Lung (tissue), 11 donors: ENCODE measurements at regions not wholly inside any gene's neighbourhood (a gene's known extent, or its start where the extent isn't known, plus 50 kb on each side); places are given as distances from the start of the nearest gene placed in this dataset.

Experiments used
- ATAC-seq: fragments of 200-7000 bp; cut with Tn5 transposase; one replicate; pipeline ENCODE4 v1.9.1; 2020; ENCODE audit warnings: moderate number of reproducible peaks; ENCODE audit not compliant: insufficient read depth, low FRiP score
- DNase-seq, 3 donors: peaks; one replicate each; pipeline ENCODE4 v3.0.0-alpha.2; 2013 to 2017
- H3K27ac ChIP-seq, 2 donors: one replicate each; pipeline ENCODE4 v1.5.1; 2013; ENCODE audit warnings: mild to moderate bottlenecking in 2 of 2, moderate library complexity in 2 of 2, control low read depth in 1 of 2, inconsistent platforms in 1 of 2, low read depth in 1 of 2, low read length in 1 of 2
- H3K27me3 ChIP-seq, 3 donors: one replicate each; pipeline ENCODE4 v1.5.1; 2013; ENCODE audit warnings: low read length in 2 of 3; ENCODE audit not compliant: control insufficient read depth in 3 of 3, insufficient read depth in 3 of 3
- H3K36me3 ChIP-seq, 4 donors: one replicate each; pipeline ENCODE4 v1.5.1; 2013; ENCODE audit warnings: low read length in 4 of 4, mild to moderate bottlenecking in 1 of 4, moderate library complexity in 1 of 4; ENCODE audit not compliant: control insufficient read depth in 4 of 4, insufficient read depth in 4 of 4
- H3K4me1 ChIP-seq, 5 donors: one replicate each; pipeline ENCODE4 v1.5.1; 2013; ENCODE audit warnings: low read length in 5 of 5, mild to moderate bottlenecking in 2 of 5, moderate library complexity in 1 of 5; ENCODE audit not compliant: control insufficient read depth in 5 of 5, insufficient read depth in 5 of 5
- H3K4me3 ChIP-seq: one replicate; pipeline ENCODE4 v1.5.1; 2013; ENCODE audit warnings: mild to moderate bottlenecking, control low read depth, moderate library complexity
- H3K9ac ChIP-seq, 2 donors: one replicate each; pipeline ENCODE4 v1.5.1; 2013; ENCODE audit warnings: low read length in 2 of 2, control low read depth in 1 of 2; ENCODE audit not compliant: insufficient read depth in 1 of 2
- H3K9me3 ChIP-seq, 4 donors: one replicate each; pipeline ENCODE4 v1.5.1; 2013; ENCODE audit warnings: low read length in 3 of 4, mild to moderate bottlenecking in 1 of 4, moderate library complexity in 1 of 4; ENCODE audit not compliant: control insufficient read depth in 4 of 4, insufficient read depth in 3 of 4
- WGBS, 2 donors: extraction: QIAGEN DNeasy Blood & Tissue Kit; methylation state at CpG; one replicate each; pipeline ENCODE4 v1.1.7; 2013; 5-methylcytosine and 5-hydroxymethylcytosine counted together
- TF ChIP-seq, protein P1 (sequence below): IDR thresholded peaks from 2 replicates; pipeline ENCODE4 v1.5.1; 2012; ENCODE audit warnings: mild to moderate bottlenecking; ENCODE audit errors: control extremely low read depth, extremely low read depth
- donor health status: control.
- donor health status: control.
- donor health status: Bipolar disorder and iron deficiency.
- donor health status: healthy.
- donor health status: DM: yes; HTN: yes; CAD: no.

DNA sequence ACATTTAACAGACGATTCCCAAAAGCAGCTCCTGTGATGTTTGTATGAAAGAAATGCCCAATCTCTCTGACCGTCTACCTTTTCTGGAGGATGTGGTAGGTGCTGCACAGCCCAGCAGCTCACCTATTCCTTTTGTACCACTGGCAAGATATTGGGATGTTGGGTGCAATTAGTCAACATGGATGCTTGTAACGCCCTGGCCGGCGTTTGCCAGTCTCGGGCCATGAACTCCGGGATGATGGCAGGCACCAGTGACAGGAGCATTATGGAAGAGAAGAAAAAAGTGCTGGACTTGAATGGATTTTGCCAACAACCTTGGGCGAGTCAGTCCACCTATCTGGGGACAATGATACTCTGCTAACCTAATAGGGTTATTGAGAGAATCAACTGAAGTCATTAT, 69.0 kb upstream of the ZNF438 start:
- H3K27me3 ChIP-seq = no peaks in the 10 kb centered on the region
- TF ChIP-seq, protein P1, sequence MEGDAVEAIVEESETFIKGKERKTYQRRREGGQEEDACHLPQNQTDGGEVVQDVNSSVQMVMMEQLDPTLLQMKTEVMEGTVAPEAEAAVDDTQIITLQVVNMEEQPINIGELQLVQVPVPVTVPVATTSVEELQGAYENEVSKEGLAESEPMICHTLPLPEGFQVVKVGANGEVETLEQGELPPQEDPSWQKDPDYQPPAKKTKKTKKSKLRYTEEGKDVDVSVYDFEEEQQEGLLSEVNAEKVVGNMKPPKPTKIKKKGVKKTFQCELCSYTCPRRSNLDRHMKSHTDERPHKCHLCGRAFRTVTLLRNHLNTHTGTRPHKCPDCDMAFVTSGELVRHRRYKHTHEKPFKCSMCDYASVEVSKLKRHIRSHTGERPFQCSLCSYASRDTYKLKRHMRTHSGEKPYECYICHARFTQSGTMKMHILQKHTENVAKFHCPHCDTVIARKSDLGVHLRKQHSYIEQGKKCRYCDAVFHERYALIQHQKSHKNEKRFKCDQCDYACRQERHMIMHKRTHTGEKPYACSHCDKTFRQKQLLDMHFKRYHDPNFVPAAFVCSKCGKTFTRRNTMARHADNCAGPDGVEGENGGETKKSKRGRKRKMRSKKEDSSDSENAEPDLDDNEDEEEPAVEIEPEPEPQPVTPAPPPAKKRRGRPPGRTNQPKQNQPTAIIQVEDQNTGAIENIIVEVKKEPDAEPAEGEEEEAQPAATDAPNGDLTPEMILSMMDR = no peak
- DNase-seq (no peak), ATAC-seq (no peak)
- peaks cover 0 to 15% (median 6%) of the 10 kb centered on the region in 5 donors for H3K4me1 ChIP-seq
- no peak overlapping the region for H3K9ac ChIP-seq
- H3K4me3 ChIP-seq = no peak overlapping the region
- no peak overlapping the region for H3K27ac ChIP-seq
- H3K36me3 ChIP-seq = no peaks in the 10 kb centered on the region
- WGBS, 2 donors = 91 to 99% methylated on average over 8 of the region's 8 CpGs
- peaks cover 0 to 2% (median 0%) of the 10 kb centered on the region in 4 donors for H3K9me3 ChIP-seq

GRCh38 chr10:31101123-31101522, 69.5 kb upstream of the ZNF438 start:
- TF ChIP-seq, protein P1 = no peak
- Histone ChIP-seq H3K36me3 (no peaks in the 10 kb centered on the region), H3K27me3 (no peaks in the 10 kb centered on the region), H3K27ac (peak overlapping the region in 1 of 2 donors; percentile 65), H3K9ac (no peak overlapping the region), H3K4me1 (peaks cover 0 to 10% (median 1%) of the 10 kb centered on the region in 5 donors), H3K4me3 (no peak overlapping the region), H3K9me3 (peaks cover 0 to under 1% (median 0%) of the 10 kb centered on the region in 4 donors)
- WGBS, 2 donors = 41 to 50% methylated on average over 4 of the region's 4 CpGs
- no peak for DNase-seq
- peak; percentile 57 for ATAC-seq

- H3K36me3 ChIP-seq = no peaks in the 10 kb centered on the region
- H3K9ac ChIP-seq = no peak overlapping the region
- WGBS, 2 donors = 47 to 87% methylated on average over 2 of the region's 2 CpGs
- ATAC-seq = no peak
- H3K9me3 ChIP-seq = no peaks in the 10 kb centered on the region
- TF ChIP-seq, protein P1 = no peak
- H3K27me3 ChIP-seq = no peaks in the 10 kb centered on the region
- no peak overlapping the region for H3K4me3 ChIP-seq
- peaks cover 0 to 9% (median 0%) of the 10 kb centered on the region in 5 donors for H3K4me1 ChIP-seq
- no peak for DNase-seq
- no peak overlapping the region for H3K27ac ChIP-seq
Observed at GRCh38 chr10:31102421-31102820, 70.8 kb upstream of the ZNF438 start.

- Histone ChIP-seq H3K36me3 (no peaks in the 10 kb centered on the region), H3K27ac (no peak overlapping the region), H3K27me3 (no peaks in the 10 kb centered on the region), H3K9ac (no peak overlapping the region), H3K9me3 (no peaks in the 10 kb centered on the region), H3K4me1 (peaks cover 0 to 6% (median 0%) of the 10 kb centered on the region in 5 donors), H3K4me3 (no peak overlapping the region)
- TF ChIP-seq, protein P1 = no peak
- no peak for ATAC-seq
- no peak for DNase-seq
- WGBS, 2 donors = 78 to 83% methylated on average over 3 of the region's 3 CpGs
Observed at GRCh38 chr10:31103112-31103511, 71.4 kb upstream of the ZNF438 start.
